Bronchial epithelial cell (primary cell): ENCODE measurements at regions not wholly inside any gene's neighbourhood (a gene's known extent, or its start where the extent isn't known, plus 50 kb on each side); places are given as distances from the start of the nearest gene placed in this dataset.

Experiments used
- DNase-seq: peaks from one replicate; pipeline ENCODE4 v3.0.0-alpha.2; 2010; ENCODE audit warnings: low read depth
- FAIRE-seq: peaks from 2 replicates; lab custom pipeline; 2011; peaks lifted over from hg19 to GRCh38; lab: Jason Lieb, UNC
- H3K27me3 ChIP-seq: 2 replicates; pipeline ENCODE4 v1.5.1; 2011; ENCODE audit warnings: low read length; ENCODE audit not compliant: control insufficient read depth, insufficient read depth
- H3K36me3 ChIP-seq: 2 replicates; pipeline ENCODE4 v1.5.1; 2011; ENCODE audit warnings: low read length; ENCODE audit not compliant: control insufficient read depth, insufficient read depth
- H3K4me3 ChIP-seq: 2 replicates; pipeline ENCODE4 v1.5.1; 2011; ENCODE audit warnings: mild to moderate bottlenecking, low read depth, low read length, control low read depth
- CTCF ChIP-seq: IDR thresholded peaks from 2 replicates; pipeline ENCODE4 v1.5.1; 2011; ENCODE audit warnings: mild to moderate bottlenecking, moderate library complexity, low read length, control low read depth, inconsistent platforms; ENCODE audit not compliant: insufficient read depth, severe bottlenecking

DNA sequence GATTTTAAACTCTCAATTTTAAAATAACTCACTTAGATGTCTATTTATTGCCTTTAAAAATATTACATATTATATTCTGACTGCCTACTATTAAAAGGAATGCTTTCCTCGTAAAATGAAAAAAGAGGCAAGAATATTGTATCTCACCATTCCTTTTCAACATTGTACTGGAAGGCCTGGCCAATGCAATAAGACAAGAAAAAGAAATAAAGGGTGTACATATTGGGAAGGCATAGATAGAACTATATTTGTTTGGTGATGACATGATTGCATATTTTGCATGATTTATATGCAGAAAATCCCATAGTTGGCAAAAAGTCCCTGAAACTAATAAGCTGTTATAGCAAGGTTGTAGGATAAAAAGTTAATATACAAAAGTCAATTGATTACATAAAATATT lies 474.6 kb upstream of the ATP2B1 start:
- DNase-seq (no peak), FAIRE-seq (no peak)
- Histone ChIP-seq H3K36me3 (no peaks in the 10 kb centered on the region), H3K27me3 (no peaks in the 10 kb centered on the region), H3K4me3 (no peak overlapping the region)
- no peak for TF ChIP-seq CTCF

GRCh38 chr12:90181216-90181615 lies 472.6 kb upstream of the ATP2B1 start:
- Histone ChIP-seq H3K36me3 (no peaks in the 10 kb centered on the region), H3K4me3 (no peak overlapping the region), H3K27me3 (no peaks in the 10 kb centered on the region)
- FAIRE-seq, result no peak
- peak; percentile 3 for DNase-seq
- TF ChIP-seq CTCF, result no peak

- no peaks in the 10 kb centered on the region for H3K36me3 ChIP-seq
- TF ChIP-seq CTCF, result no peak
- FAIRE-seq (no peak), DNase-seq (no peak)
- no peaks in the 10 kb centered on the region for H3K27me3 ChIP-seq
- no peak overlapping the region for H3K4me3 ChIP-seq
These were observed 466.3 kb upstream of the ATP2B1 start for GRCh38 chr12:90174956-90175355.

GRCh38 chr12:90174198-90174510 lies 465.5 kb upstream of the ATP2B1 start:
- peak; percentile 33 for DNase-seq
- H3K4me3 ChIP-seq, result no peak overlapping the region
- no peak for FAIRE-seq
- no peaks in the 10 kb centered on the region for H3K27me3 ChIP-seq
- no peak for TF ChIP-seq CTCF
- no peaks in the 10 kb centered on the region for H3K36me3 ChIP-seq

DNA sequence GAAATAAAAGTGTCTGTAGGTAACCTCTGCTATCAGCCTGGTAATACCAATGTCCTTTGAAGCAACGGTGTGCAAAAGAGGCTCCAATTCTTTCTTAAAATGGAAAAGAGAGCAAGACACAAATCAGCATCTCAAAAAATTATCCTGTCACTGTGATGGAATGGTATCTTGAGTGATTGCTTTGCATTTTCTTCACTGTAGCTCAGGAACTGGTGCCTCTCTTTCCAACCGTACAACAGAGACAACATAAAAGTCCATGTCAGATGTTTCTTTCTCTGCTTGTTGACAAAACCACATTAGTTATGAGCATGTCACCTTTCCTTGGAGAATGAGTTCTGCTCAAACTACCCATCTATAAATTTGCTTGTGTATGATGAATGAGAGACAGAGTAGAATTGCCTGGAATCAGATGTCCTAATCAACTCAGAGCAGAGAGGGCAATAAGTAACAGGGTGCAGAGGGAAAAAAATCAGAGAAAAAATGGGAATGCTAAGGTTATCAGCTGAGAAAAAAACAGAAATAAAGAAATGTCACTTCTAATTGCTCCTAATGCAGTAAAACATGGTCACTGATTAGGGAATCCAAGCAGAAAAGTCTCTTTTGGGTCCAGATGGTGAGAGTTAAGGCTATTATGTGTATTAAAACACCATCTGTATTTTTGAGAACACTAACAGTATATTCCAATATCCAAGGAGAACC lies 465.0 kb upstream of the ATP2B1 start:
- FAIRE-seq, result no peak
- no peaks in the 10 kb centered on the region for H3K36me3 ChIP-seq
- DNase-seq, result no peak
- no peaks in the 10 kb centered on the region for H3K27me3 ChIP-seq
- H3K4me3 ChIP-seq, result no peak overlapping the region
- no peak for TF ChIP-seq CTCF

DNA sequence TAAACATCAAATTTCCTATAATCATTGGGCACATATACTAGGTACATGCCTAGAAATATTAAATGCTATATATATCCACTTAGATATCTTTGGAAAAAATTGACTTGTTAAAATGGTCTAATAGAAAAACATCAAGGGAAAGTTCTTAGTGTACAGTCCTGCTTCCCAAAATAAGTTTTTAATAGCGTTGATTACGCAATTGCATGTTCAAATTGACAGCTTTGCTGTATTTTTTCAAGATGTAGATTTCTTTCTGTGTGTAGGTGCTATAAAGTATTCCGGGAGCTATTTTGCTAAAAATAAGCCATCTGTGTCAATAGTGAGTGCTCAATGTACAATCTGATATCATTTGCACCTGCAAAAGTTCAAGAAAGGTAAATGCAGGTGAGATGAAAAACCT lies 463.9 kb upstream of the ATP2B1 start:
- Histone ChIP-seq H3K27me3 (no peaks in the 10 kb centered on the region), H3K4me3 (no peak overlapping the region), H3K36me3 (no peaks in the 10 kb centered on the region)
- FAIRE-seq (no peak), DNase-seq (no peak)
- TF ChIP-seq CTCF, result no peak
